ENCODE measurements at regions not wholly inside any gene's neighbourhood (a gene's known extent, or its start where the extent isn't known, plus 50 kb on each side); places are given as distances from the start of the nearest gene placed in this dataset.

GRCh38 chr4:59966758-59967157 is 1233.4 kb upstream of the ADGRL3 start (continued):
- no peak for TF ChIP-seq RELA (CRISPR knock-in tag; IDR thresholded peaks at IDR 0.05; ENCODE audit: borderline replicate concordance)
- no peak for TF ChIP-seq ETV6 (CRISPR knock-in tag; IDR thresholded peaks at IDR 0.05)
- no peak for TF ChIP-seq ERG (CRISPR knock-in tag; IDR thresholded peaks at IDR 0.05)
- no peak for TF ChIP-seq RORB (CRISPR knock-in tag; IDR thresholded peaks at IDR 0.05)
- TF ChIP-seq TEAD4 (CRISPR knock-in tag; IDR thresholded peaks at IDR 0.05): no peak
- TF ChIP-seq ZNF423 (CRISPR knock-in tag; IDR thresholded peaks at IDR 0.05): no peak

GRCh38 chr4:59968796-59969195 is 1231.3 kb upstream of the ADGRL3 start:
- H3K27ac Mint-ChIP-seq: no peak overlapping the region
- no peaks in the 10 kb centered on the region for H3K27me3 Mint-ChIP-seq (ENCODE audit: low read depth)
- ChIA-PET POLR2A (no interaction called here), CTCF (no interaction called here)
- H3K4me1 Mint-ChIP-seq: peaks cover 4% of the 10 kb centered on the region
- ATAC-seq (no peak), DNase-seq (ENCODE audit: low spot score) (no peak)
- H3K36me3 Mint-ChIP-seq: no peaks in the 10 kb centered on the region
- no peaks in the 10 kb centered on the region for H3K9me3 Mint-ChIP-seq
- H3K4me3 Mint-ChIP-seq: no peak overlapping the region
- TF ChIP-seq TEAD4 (CRISPR knock-in tag; IDR thresholded peaks at IDR 0.05): no peak
- TF ChIP-seq KAT7 (CRISPR knock-in tag; IDR thresholded peaks at IDR 0.05; ENCODE audit: borderline replicate concordance): no peak
- TF ChIP-seq ZMAT4 (CRISPR knock-in tag; IDR thresholded peaks at IDR 0.05): no peak
- no peak for TF ChIP-seq TEAD1 (CRISPR knock-in tag; IDR thresholded peaks at IDR 0.05)
- no peak for TF ChIP-seq ATF1 (CRISPR knock-in tag; IDR thresholded peaks at IDR 0.05)
- no peak for TF ChIP-seq ESRRA (CRISPR knock-in tag; IDR thresholded peaks at IDR 0.05; ENCODE audit: borderline replicate concordance)
- no peak for TF ChIP-seq ZNF671 (CRISPR knock-in tag; IDR thresholded peaks at IDR 0.05)
- no peak for TF ChIP-seq ZBTB43 (CRISPR knock-in tag; IDR thresholded peaks at IDR 0.05)
- TF ChIP-seq OVOL2 (CRISPR knock-in tag; IDR thresholded peaks at IDR 0.05; ENCODE audit: borderline replicate concordance): no peak
- TF ChIP-seq ZNF219 (CRISPR knock-in tag; IDR thresholded peaks at IDR 0.05; ENCODE audit: borderline replicate concordance): no peak
- TF ChIP-seq CREB1 (CRISPR knock-in tag; IDR thresholded peaks at IDR 0.05): no peak
- TF ChIP-seq ZSCAN18 (CRISPR knock-in tag; IDR thresholded peaks at IDR 0.05): no peak
- TF ChIP-seq TCF7 (CRISPR knock-in tag; IDR thresholded peaks at IDR 0.05; ENCODE audit: low read depth): no peak
- no peak for TF ChIP-seq FOXP4 (CRISPR knock-in tag; IDR thresholded peaks at IDR 0.05)
- TF ChIP-seq USF2 (CRISPR knock-in tag; IDR thresholded peaks at IDR 0.05): no peak
- no peak for TF ChIP-seq ZNF263 (CRISPR knock-in tag; IDR thresholded peaks at IDR 0.05; ENCODE audit: low read depth)
- no peak for TF ChIP-seq GRHL2 (CRISPR knock-in tag; IDR thresholded peaks at IDR 0.05; ENCODE audit: insufficient replicate concordance, severe bottlenecking)
- no peak for TF ChIP-seq PRDM15 (CRISPR knock-in tag; IDR thresholded peaks at IDR 0.05)

Data from WTC11 (cell line).